Dedifferentiated amniotic fluid mesenchymal stem cell (primary cell): ENCODE measurements at regions not wholly inside any gene's neighbourhood (a gene's known extent, or its start where the extent isn't known, plus 50 kb on each side); places are given as distances from the start of the nearest gene placed in this dataset.
"Not testable (repeated sequence)": the region's sequence is repeated elsewhere in the genome, so short reads cannot be mapped to it uniquely, and the experiment has no call there.

ENCODE experiments used
- DNase-seq: peaks from one replicate; pipeline ENCODE4 v3.0.0-alpha.2; 2016; ENCODE audit errors: extremely low spot score

DNA sequence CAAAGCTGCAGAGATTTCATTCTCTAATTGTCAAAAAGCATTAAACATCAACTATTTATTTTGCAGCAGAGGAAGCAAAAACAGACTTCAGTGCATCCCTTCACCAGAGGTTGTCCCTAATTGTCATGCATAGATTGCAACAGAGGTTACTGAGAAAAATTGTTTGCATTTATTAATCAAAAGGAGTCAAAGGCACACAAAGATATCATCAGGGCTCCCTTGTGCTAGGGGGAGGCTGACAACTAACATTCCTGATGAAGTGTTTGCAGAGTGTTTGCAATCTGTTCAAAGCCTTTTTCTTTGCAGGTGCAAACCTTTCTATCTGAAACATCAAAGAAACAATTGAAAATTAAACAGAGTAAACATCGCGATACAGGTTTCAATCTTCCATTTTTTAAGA, 227.5 kb downstream of the TEX36 start:
- no peak for DNase-seq

DNA sequence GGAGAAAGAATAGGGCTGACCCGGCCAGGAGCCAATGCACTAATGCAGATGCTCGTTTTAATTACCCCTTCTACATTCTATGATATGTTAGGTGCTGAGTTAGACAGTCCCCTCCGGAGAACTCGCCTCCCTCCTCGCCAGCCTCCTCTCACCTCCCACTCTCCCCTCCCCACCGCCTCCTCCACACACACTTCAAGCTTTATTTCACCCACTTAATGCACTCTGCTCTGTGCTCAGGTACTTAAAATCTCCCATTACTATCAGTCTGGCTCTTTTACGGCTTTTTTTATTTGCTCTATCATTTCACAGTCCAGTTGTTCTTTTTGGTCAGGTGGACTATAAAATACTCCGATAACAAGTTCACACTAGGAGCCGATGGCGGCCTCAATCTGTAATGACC, 231.6 kb downstream of the TEX36 start:
- no peak for DNase-seq

DNA sequence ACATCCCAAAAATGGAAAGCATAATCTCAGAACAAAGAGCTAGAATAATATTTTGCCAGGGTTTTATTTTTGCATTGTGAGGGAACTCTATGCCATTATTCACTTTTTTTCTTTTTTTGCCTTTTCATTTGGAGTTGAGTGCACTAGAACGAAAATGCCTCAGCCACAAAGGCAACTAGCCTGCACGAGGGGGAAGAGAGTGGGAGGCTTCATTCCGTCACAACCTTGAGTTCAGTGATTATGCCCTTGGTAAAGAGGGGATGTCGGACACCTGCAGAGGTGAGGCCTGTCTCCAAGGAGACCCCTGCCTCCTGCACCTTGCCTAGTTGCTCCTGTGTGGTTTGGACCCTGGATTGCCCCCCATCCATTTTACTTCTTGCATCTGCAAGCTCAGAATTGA, 232.7 kb downstream of the TEX36 start:
- DNase-seq: no peak

DNA sequence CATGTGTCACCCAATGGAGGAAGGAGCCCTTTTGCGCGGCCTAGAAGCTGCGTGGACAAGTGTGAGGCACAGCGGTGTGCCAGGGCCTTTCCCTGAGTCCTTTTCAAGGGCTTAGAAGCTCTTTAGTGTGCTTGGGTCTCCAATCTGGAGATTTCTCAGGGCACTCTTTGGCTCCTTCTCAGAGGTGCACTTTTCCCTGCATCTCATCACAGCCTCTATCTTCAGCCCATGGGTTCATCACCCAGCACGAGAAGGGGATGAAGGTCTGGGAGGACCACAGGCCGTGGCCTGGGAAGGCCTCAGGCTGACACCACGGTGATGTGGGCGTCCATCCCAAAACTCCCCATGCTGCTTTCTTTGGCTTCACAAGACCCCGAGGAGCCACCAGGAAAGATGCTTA, 233.4 kb downstream of the TEX36 start:
- no peak for DNase-seq

DNA sequence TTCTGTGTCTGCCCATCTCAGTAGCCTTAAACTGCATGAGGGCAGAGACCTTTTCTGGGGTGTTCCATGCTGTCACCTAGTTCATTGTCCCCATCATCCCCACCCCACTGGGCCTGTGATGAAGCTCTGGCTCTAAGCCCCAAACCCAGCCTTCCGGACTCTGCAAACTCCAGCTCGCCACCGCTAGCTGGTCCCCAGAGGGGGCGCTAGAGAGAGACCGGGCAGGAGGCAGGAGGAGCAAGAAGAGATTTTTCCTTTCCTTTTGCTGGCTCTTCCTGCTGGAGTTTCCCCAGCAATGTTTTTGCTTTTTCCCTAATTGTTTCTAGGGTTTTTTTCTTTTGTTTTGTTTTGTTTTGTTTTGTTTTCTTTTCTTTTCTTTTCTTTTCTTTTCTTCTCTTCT, 234.4 kb downstream of the TEX36 start:
- no peak for DNase-seq

DNA sequence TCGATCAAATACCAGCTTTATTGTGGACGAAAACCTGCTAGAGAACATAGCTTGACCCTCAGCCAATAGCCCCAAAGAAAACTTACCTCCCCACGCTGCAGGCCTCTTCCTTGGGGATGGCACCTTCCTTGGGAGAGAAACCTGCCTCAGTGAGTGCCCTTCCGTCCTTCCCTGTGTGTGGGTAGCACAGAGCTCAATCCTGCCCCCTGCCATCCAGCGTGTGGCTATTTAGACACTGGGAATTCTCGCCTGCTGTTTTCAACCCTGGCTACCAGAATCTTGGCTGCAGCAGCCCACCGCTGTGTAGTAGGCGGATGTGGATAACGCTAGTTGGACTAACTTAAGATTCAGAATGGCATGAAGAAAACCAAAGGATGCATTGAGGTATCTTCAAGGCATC, 238.2 kb downstream of the TEX36 start:
- no peak for DNase-seq

DNA sequence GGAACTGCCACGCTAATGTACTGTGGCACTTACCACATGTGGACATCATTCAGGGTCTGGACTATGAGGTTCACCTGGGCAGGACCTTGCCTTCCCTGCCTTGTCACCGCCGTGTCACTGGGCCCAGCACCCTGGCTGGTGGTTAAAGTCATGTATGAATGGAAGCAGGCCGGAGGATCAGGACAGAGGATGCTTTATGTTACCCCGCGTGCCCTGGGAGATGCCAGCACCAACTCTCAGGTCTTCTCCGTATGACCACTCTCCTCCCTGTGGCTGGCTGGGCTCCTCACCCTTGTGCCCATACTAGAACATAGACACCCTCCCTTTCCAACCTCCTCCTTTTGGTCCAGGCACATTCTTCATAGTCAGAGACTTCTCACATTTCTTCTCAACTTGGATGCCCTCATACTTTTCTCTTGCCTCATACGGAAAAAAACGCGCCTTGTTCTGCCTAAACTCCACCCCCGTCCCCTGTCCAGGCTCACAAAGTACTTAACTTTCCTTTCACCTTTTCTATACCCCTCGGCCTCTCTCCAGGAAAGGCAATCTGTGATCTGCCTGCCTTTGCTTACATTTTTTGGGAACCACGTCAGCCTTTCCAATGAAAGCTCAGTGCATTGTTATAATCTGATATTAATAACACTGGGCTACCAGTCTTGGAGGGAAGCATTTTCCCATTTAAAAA, 240.0 kb downstream of the TEX36 start:
- DNase-seq: no peak

DNA sequence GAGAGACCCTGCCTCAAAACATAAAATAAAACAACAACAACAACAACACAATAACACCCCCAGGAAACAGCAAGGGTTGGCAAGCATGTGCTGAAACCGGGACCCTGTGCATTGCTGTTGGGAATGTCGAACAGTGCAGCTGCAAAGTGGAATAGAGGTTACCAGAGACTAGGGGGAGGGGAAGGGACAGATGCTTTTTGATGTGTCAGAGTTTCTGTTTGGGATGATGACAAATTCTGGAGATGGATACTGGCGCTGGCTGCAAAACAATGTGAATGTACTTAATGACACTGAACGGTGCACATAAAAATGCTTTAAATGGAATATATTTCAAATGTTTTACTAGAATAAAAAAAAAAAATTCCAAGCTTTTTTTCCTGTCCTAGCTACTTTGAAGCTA, 241.8 kb downstream of the TEX36 start:
- no peak for DNase-seq

DNA sequence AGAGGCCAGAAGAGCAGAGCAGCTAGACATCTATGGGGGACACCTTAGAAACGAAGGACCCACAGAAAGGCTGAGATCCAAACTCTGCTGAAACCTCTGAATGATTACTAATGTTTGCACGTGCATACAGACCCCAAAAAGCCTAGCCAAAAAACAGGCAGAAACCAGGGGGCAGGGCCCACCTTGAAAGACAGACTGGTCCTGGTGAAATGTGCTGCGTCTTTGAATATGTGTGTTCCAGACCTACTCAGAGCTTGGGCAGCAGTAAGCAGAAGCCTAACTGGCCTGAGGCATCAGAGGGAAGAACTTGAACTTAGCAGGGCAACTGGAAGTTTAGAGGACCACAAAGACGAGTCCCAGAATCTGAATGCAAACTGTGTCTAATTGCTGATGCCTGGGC, 251.8 kb downstream of the TEX36 start:
- DNase-seq: no peak

DNA sequence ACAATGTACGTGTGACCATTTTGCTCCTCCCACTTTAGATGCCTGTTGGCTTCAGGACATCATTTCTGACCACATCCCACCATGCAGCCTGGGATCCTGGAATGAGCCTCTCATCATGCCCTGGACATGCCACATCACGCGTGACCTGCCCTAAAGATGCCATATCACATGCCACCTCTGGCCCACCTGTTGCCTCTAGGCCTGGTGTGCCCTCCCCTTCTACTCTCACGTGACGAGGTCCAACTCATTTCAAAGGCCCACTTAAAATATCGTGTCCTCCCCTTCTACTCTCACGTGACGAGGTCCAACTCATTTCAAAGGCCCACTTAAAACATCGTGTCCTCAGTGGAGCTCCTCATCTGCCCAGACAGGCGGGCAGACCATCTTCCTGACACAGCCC, 254.9 kb downstream of the TEX36 start:
- no peak for DNase-seq

DNA sequence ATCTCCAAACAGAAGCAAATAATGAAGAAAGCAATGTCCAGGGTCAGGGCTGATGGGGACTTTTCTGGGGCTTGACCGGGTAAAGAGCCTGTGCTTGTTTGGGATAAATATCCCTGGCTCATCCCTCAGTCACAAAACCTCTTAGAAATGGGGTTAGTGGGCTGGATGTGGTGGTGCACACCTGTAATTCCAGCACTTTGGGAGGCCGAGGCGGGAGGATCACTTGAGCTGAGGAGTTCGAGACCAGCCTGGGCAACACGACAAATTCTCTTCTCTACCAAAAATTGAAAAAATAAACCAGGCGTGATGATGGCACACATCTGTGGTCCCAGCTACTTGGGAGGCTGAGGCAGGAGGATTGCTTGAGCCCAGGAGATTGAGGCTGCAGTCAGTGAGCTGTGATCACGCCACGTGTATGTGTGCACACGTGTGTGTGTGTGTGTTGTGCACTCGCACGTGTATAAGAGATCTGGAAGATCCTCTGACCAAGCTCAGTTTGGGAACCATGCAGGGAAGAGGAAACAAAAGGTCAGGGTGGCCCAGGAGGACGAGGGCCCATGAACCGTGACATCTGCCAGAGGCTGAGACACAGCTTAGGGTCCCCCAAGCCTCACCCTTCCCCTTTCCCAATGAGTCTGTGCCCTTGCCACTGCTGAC, 258.6 kb downstream of the TEX36 start:
- no peak for DNase-seq

DNA sequence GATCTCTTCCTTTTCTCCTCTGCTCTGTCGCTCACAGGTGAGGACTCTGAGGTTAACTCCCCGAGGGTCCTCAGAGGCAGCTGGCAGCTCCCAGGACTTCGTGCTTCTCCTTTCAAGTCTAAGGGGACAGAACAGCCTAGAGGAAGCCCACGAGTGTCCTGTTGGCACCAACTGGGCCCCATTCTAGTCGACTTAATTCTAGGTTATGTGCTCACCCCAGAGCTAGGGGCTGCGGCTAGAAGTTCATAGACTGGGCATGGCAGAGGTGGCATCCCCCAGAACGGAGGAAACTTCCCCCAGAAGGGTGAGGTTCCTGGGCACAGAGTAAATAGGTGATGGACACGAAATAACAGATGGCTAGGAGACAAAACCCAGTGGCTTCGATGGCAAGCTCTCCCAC, 259.4 kb downstream of the TEX36 start:
- no peak for DNase-seq

DNA sequence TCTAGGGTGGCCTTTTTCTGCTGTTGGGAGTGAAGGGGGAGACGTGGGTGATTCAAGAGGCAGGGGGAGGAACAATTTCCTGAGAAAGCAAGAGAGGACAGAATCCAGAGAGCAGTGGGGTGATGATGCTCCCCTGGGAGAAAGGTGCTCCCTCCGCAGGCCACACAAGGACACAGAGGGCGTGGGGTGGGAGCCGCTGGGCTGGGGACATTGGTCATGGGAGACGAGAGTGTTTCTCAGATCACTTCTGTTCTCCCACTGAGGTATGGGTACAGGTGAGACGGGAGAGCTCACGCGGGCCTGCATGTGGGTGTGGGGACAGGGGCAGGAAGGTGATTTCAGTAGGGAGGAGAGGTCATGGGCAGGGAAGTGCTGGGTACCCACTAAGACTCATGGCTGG, 259.5 kb upstream of the CTBP2 start:
- no peak for DNase-seq

DNA sequence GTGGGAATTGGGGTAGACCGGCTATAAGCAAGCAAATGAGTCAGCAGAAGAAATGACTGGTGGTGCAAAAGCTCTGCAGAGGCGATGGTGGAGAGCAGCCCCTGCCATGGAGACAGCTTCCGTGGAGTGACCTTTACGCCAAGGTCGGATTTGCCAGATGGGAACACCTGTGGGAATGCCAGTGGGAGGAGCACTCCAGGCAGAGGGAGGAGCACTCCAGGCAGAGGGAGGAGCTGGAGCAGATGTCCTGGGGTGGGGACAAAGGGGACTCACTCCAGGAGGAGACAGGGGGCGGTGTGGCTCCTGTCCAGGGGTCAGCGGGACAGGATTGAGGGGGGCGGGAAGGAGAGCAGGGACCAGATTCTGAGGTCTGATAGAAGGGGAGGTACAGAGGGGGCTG, 258.8 kb upstream of the CTBP2 start:
- no peak for DNase-seq

DNA sequence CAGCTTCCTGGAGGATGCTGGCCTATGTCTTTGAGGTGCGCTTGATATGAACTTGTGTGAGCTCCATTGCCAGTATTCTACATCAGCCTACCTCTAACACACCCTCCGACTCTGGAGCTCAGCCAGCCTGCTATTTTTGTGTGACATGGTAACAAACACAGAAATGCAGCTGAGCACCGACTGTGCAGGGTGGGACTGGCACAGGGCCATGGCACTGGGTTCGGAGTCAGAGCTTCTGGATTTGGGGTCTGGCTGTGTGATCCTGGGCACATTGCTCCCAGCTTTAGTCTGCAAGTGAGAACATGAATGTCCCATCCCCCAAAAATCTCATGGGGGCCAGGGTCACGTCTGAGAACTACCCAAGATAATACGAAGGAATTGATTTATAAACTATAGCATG, 257.2 kb upstream of the CTBP2 start:
- no peak for DNase-seq

DNA sequence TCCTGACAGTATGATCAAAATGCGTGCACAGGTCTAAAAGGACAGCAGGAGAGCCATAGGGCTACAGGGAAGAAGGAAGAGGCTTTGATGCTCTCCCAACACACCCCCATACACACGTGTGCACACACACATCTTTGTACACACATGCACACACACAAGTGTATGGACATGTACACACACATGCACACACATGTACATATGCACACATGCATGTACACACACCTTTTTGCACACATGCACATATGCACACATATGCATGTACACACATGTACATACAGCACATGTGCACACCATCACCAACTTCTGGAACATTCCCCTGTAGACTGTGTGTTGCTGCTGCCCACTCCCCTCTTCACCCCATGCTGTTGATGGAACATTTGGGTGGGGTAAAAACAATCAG, 255.6 kb upstream of the CTBP2 start:
- DNase-seq: no peak

DNA sequence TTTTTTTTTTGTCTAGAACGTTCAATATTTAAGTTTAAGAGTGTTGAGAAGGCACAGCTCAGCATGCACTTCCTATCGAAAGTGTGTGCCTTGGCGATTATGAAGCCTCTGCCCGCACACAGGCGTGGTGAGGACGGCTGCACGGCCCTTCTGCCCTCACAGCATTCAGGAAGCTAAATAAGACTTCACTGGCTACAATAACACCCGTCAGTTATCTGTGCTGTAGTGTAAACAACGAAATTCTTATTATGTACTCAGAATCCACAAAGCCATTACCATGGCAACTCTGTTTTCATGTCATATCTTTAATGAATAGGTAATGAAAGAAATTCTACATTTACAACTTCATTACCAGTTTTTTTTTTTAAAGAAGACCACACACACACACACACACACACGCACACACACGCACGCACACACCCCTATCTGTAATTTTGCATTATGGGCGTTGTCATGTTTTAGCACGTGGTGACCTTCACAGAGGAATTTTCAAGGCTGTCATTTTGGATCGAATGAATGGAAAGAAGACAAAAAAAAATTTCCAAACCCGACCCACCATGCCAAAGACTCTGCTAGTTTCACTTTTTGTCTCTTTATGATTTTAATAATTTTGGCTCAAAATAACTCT, 254.8 kb upstream of the CTBP2 start:
- DNase-seq: no peak

DNA sequence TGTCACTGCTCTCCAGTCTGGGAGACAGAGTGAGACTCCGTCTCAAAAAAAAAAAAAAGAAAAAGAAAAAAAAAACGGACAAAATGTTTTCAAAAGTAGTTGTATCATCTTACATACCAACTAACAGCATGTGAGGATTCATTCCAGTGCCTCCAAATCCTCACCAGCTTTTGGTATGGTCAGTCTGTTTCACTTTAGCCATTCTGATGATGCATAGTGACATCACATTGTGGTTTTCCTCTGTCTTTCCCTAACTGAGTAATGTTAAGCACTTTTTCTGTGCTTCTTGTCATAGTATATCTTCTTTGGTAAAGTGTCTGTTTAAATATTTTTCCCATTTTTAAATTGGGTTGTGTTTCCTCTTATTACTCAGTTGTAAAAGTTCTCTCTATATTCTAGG, 251.4 kb upstream of the CTBP2 start:
- DNase-seq: no peak

DNA sequence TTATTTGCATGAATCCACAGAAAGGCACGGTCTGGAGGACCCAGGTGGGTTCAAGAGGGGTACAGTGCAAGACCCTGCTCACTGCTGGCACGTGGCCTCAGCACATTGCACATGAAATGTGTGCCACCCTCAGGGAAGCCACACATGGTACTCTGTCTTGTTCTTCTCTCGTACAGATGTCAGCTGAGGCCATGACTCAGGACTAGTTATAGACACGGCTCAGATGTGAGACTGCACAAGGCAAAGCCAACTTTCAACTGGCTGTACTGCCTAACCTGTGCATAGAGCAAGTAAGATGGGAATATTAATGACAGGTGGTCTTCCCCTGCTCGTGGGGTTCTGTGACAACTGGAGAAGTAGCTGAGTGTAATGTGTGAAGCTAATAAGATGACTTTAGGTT, 249.4 kb upstream of the CTBP2 start:
- DNase-seq: no peak

DNA sequence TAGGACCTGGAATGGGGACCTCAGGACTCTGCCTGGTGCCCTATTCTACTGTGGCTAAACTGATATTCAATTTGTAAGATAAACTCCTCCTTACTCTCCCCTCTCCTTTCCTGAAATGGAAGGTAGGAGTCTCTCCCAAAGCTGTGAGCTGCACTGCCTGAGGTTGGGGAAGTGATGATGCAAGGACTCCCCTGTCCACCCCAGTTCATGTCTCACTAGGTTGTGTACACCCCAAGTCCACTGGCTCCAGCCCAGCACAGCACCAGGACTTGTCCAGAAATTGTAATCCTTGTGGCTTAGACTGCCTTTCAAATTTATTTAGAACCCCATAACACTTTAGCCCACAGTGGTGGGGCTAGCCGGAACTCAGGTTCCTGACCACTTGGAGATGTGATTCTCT, 247.2 kb upstream of the CTBP2 start:
- DNase-seq: no peak

DNA sequence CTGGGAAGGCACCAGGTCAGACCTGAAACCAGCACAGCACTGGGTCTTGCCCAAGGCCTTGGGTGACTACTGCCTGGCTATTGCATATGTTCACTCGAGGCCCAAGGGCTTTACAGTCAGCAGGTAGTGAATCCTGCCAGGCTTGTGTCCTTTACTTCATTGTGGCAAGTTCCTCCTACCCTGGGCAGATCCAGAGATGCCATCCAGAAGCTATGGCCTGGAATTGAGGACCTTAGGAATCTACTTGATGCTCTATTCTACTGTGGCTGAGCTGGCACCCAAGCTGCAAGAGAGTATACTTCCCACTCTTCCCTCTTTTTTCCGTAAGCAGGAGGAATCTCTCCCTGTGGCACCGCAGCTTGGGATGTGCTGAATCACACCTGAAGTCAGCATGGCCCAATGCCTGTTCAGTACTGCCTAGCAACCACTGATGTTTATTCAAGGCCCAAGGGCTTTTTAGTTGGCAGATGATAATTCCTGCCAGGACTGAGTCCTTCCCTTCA, 246.7 kb upstream of the CTBP2 start:
- no peak for DNase-seq

DNA sequence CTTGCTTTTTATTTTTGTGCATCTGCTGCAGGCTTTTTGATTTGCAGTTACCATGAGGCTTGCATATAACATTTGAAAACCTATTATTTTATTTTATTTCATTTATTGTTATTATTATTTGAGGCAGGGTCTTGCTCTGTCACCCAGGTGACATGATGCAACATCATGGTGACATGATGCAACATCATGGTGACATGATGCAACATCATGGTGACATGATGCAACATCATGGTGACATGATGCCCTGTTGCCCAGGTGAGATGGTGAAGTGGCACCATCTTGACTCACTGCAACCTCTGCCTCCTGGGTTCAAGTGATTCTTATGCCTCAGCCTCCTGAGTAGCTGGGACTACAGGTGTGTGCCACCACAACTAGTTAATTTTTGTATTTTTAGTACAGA, 244.5 kb upstream of the CTBP2 start:
- DNase-seq: not testable (repeated sequence)

DNA sequence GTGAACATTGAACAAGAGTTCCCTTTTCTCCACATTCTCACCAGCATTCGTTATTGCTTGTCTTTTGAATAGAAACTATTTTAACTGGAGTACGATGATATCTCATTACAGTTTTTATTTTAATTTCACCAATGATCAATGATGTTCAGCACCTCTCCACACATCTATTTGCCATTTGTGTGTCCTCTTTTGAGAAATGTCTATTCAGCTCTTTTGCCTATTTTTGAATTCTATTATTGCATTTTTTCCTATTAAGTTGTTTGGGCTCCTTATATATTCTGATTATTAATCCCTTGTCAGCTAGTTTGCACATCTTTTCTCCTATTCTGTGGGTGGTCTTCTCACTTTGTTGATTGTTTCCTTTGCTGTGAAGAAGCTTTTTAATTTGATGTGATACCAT, 241.1 kb upstream of the CTBP2 start:
- DNase-seq: no peak
